Activated CD4-positive, alpha-beta memory T cell treated with anti-CD3 and anti-CD28 coated beads, Interleukin-2, amount 10 ng/mL, durations not matched to agents 7 days and 5 days (primary cell): ENCODE measurements at regions not wholly inside any gene's neighbourhood (a gene's known extent, or its start where the extent isn't known, plus 50 kb on each side); places are given as distances from the start of the nearest gene placed in this dataset.

Experiments
- CTCF ChIA-PET: fragments of 350-600 bp; sonication (Branson Sonifier 250); formaldehyde crosslinking; loops from one replicate; lab custom pipeline; 2021; ENCODE audit warnings: antibody characterized with exemption, inconsistent platforms; lab: Charles Lee
- POLR2A ChIA-PET: fragments of 350-600 bp; sonication (Branson Sonifier 250); formaldehyde crosslinking; loops from one replicate; lab custom pipeline; 2021; ENCODE audit warnings: antibody characterized with exemption; lab: Charles Lee
- DNase-seq: peaks from one replicate; pipeline ENCODE4 v3.0.0-alpha.2; 2020
- H3K27ac Mint-ChIP-seq: one replicate; pipeline ENCODE4 v1.8.0; 2021; ENCODE audit warnings: mild to moderate bottlenecking, mixed read lengths
- H3K27me3 Mint-ChIP-seq: one replicate; pipeline ENCODE4 v1.8.0; 2021; ENCODE audit warnings: mixed read lengths
- H3K36me3 Mint-ChIP-seq: one replicate; pipeline ENCODE4 v1.8.0; 2021; ENCODE audit warnings: low read depth, mixed read lengths
- H3K4me1 Mint-ChIP-seq: one replicate; pipeline ENCODE4 v1.8.0; 2021; ENCODE audit warnings: mixed read lengths
- H3K4me3 Mint-ChIP-seq: one replicate; pipeline ENCODE4 v1.8.0; 2021; ENCODE audit warnings: mild to moderate bottlenecking, mixed read lengths
- H3K9me3 Mint-ChIP-seq: one replicate; pipeline ENCODE4 v1.8.0; 2021; ENCODE audit warnings: mixed read lengths

GRCh38 chr10:28250782-28251181 is 52.1 kb downstream of the MPP7 start:
- Mint-ChIP-seq H3K27ac (no peak overlapping the region), H3K27me3 (no peaks in the 10 kb centered on the region), H3K4me3 (no peak overlapping the region), H3K4me1 (peaks cover 2% of the 10 kb centered on the region), H3K9me3 (no peaks in the 10 kb centered on the region), H3K36me3 (no peaks in the 10 kb centered on the region)
- ChIA-PET POLR2A (no interaction called here), CTCF (interaction anchor here (0.6 to 9.0 kb wide), 16 partner anchors 9 to 646 kb away, joined by 3 to 122 read pairs (median 4); partner anchors contain the start of gene MPP7)
- DNase-seq, result no peak

GRCh38 chr10:28250358-28250757 is 52.5 kb downstream of the MPP7 start:
- Mint-ChIP-seq H3K36me3 (no peaks in the 10 kb centered on the region), H3K4me1 (peaks cover 2% of the 10 kb centered on the region), H3K9me3 (no peaks in the 10 kb centered on the region), H3K27me3 (no peaks in the 10 kb centered on the region), H3K27ac (no peak overlapping the region), H3K4me3 (no peak overlapping the region)
- DNase-seq, result no peak
- CTCF ChIA-PET, result interaction anchor here (0.7 to 9.0 kb wide), 11 partner anchors 9 to 153 kb away, joined by 3 to 122 read pairs (median 4); partner anchors contain the start of gene MPP7
- POLR2A ChIA-PET, result no interaction called here

GRCh38 chr10:28249512-28249911 is 53.4 kb downstream of the MPP7 start:
- Mint-ChIP-seq H3K4me3 (no peak overlapping the region), H3K36me3 (no peaks in the 10 kb centered on the region), H3K9me3 (no peaks in the 10 kb centered on the region), H3K4me1 (peaks cover 2% of the 10 kb centered on the region), H3K27me3 (no peaks in the 10 kb centered on the region), H3K27ac (no peak overlapping the region)
- no peak for DNase-seq
- ChIA-PET POLR2A (no interaction called here), CTCF (interaction anchor here (9.0 kb wide), 1 partner anchor 132 kb away, joined by 122 read pairs; no protein-coding TSS in a partner anchor)

- POLR2A ChIA-PET, result no interaction called here
- H3K4me1 Mint-ChIP-seq, result peaks cover 2% of the 10 kb centered on the region
- no peaks in the 10 kb centered on the region for H3K9me3 Mint-ChIP-seq
- no peak overlapping the region for H3K4me3 Mint-ChIP-seq
- H3K36me3 Mint-ChIP-seq, result no peaks in the 10 kb centered on the region
- CTCF ChIA-PET, result interaction anchor here (1.7 to 9.0 kb wide), 3 partner anchors 133 to 506 kb away, joined by 7 to 122 read pairs (median 13); no protein-coding TSS in a partner anchor
- H3K27ac Mint-ChIP-seq, result no peak overlapping the region
- H3K27me3 Mint-ChIP-seq, result no peaks in the 10 kb centered on the region
- no peak for DNase-seq
Measured at GRCh38 chr10:28248092-28248491, 54.8 kb downstream of the MPP7 start.

- no peak for DNase-seq
- Mint-ChIP-seq H3K4me1 (peaks cover 2% of the 10 kb centered on the region), H3K27me3 (no peaks in the 10 kb centered on the region), H3K36me3 (no peaks in the 10 kb centered on the region), H3K4me3 (no peak overlapping the region), H3K27ac (no peak overlapping the region), H3K9me3 (no peaks in the 10 kb centered on the region)
- CTCF ChIA-PET, result interaction anchor here (1.3 to 9.0 kb wide), 2 partner anchors 135 to 148 kb away, joined by 3 to 122 read pairs; no protein-coding TSS in a partner anchor
- POLR2A ChIA-PET, result no interaction called here
Measured at GRCh38 chr10:28246023-28246422, 56.8 kb downstream of the MPP7 start.

GRCh38 chr10:28243923-28244322 is 58.9 kb downstream of the MPP7 start:
- POLR2A ChIA-PET, result no interaction called here
- DNase-seq, result no peak
- H3K27ac Mint-ChIP-seq, result no peak overlapping the region
- no peaks in the 10 kb centered on the region for H3K27me3 Mint-ChIP-seq
- peaks cover 2% of the 10 kb centered on the region for H3K4me1 Mint-ChIP-seq
- H3K9me3 Mint-ChIP-seq, result no peaks in the 10 kb centered on the region
- H3K4me3 Mint-ChIP-seq, result no peak overlapping the region
- CTCF ChIA-PET, result interaction anchor here (0.7 to 1.0 kb wide), 2 partner anchors 150 to 804 kb away, joined by 3 to 4 read pairs; no protein-coding TSS in a partner anchor
- no peaks in the 10 kb centered on the region for H3K36me3 Mint-ChIP-seq

- H3K27me3 Mint-ChIP-seq, result no peaks in the 10 kb centered on the region
- no peaks in the 10 kb centered on the region for H3K36me3 Mint-ChIP-seq
- H3K9me3 Mint-ChIP-seq, result no peaks in the 10 kb centered on the region
- no peak overlapping the region for H3K4me3 Mint-ChIP-seq
- no peak for DNase-seq
- H3K27ac Mint-ChIP-seq, result no peak overlapping the region
- H3K4me1 Mint-ChIP-seq, result no peaks in the 10 kb centered on the region
- POLR2A ChIA-PET, result interaction anchor here (0.6 kb wide), 1 partner anchor 506 kb away, joined by 4 read pairs; no protein-coding TSS in a partner anchor
- CTCF ChIA-PET, result interaction anchor here (0.7 to 2.7 kb wide), 9 partner anchors 8 to 500 kb away, joined by 3 to 16 read pairs (median 3); partner anchors contain the start of gene MPP7
Measured at GRCh38 chr10:28242555-28243204, 60.2 kb downstream of the MPP7 start.

GRCh38 chr10:28241741-28242399 is 61.0 kb downstream of the MPP7 start:
- Mint-ChIP-seq H3K27me3 (no peaks in the 10 kb centered on the region), H3K4me3 (no peak overlapping the region), H3K4me1 (no peaks in the 10 kb centered on the region), H3K27ac (no peak overlapping the region), H3K9me3 (no peaks in the 10 kb centered on the region), H3K36me3 (no peaks in the 10 kb centered on the region)
- ChIA-PET CTCF (interaction anchor here (0.6 to 2.7 kb wide), 20 partner anchors 9 to 873 kb away, joined by 3 to 16 read pairs (median 4); partner anchors contain the start of gene MPP7), POLR2A (no interaction called here)
- DNase-seq, result peak; percentile 34

- Mint-ChIP-seq H3K4me3 (no peak overlapping the region), H3K27me3 (no peaks in the 10 kb centered on the region), H3K9me3 (no peaks in the 10 kb centered on the region), H3K27ac (no peak overlapping the region), H3K4me1 (no peaks in the 10 kb centered on the region), H3K36me3 (no peaks in the 10 kb centered on the region)
- ChIA-PET CTCF (interaction anchor here (1.6 to 2.7 kb wide), 4 partner anchors 12 to 498 kb away, joined by 6 to 16 read pairs (median 10); partner anchors contain the start of gene MPP7), POLR2A (no interaction called here)
- DNase-seq, result no peak
Measured at GRCh38 chr10:28240400-28240799, 62.5 kb downstream of the MPP7 start.

- Mint-ChIP-seq H3K9me3 (no peaks in the 10 kb centered on the region), H3K36me3 (no peaks in the 10 kb centered on the region), H3K27ac (no peak overlapping the region), H3K4me1 (no peaks in the 10 kb centered on the region), H3K4me3 (no peak overlapping the region), H3K27me3 (no peaks in the 10 kb centered on the region)
- no peak for DNase-seq
- CTCF ChIA-PET, result no interaction called here
- POLR2A ChIA-PET, result no interaction called here
Measured at GRCh38 chr10:28236591-28236990, 66.3 kb downstream of the MPP7 start.

GRCh38 chr10:28220811-28221210 is 82.1 kb downstream of the MPP7 start:
- POLR2A ChIA-PET, result no interaction called here
- Mint-ChIP-seq H3K9me3 (no peaks in the 10 kb centered on the region), H3K4me1 (peaks cover 6% of the 10 kb centered on the region), H3K27ac (no peak overlapping the region), H3K27me3 (no peaks in the 10 kb centered on the region), H3K4me3 (no peak overlapping the region), H3K36me3 (no peaks in the 10 kb centered on the region)
- no peak for DNase-seq
- CTCF ChIA-PET, result interaction anchor here (0.6 kb wide), 2 partner anchors 22 to 425 kb away, joined by 3 read pairs; no protein-coding TSS in a partner anchor

GRCh38 chr10:28219251-28219650 is 83.6 kb downstream of the MPP7 start:
- Mint-ChIP-seq H3K9me3 (no peaks in the 10 kb centered on the region), H3K4me3 (no peak overlapping the region), H3K27ac (no peak overlapping the region), H3K27me3 (no peaks in the 10 kb centered on the region), H3K4me1 (peaks cover 6% of the 10 kb centered on the region), H3K36me3 (no peaks in the 10 kb centered on the region)
- DNase-seq, result no peak
- CTCF ChIA-PET, result interaction anchor here (0.5 kb wide), 1 partner anchor 33 kb away, joined by 4 read pairs; no protein-coding TSS in a partner anchor
- POLR2A ChIA-PET, result no interaction called here

- H3K27me3 Mint-ChIP-seq, result no peaks in the 10 kb centered on the region
- POLR2A ChIA-PET, result no interaction called here
- peaks cover 6% of the 10 kb centered on the region for H3K4me1 Mint-ChIP-seq
- no peaks in the 10 kb centered on the region for H3K36me3 Mint-ChIP-seq
- H3K27ac Mint-ChIP-seq, result no peak overlapping the region
- CTCF ChIA-PET, result no interaction called here
- no peak for DNase-seq
- no peak overlapping the region for H3K4me3 Mint-ChIP-seq
- H3K9me3 Mint-ChIP-seq, result no peaks in the 10 kb centered on the region
Measured at GRCh38 chr10:28217848-28218247, 85.0 kb downstream of the MPP7 start.
